ENCODE measurements at regions not wholly inside any gene's neighbourhood (a gene's known extent, or its start where the extent isn't known, plus 50 kb on each side); places are given as distances from the start of the nearest gene placed in this dataset.

DNA sequence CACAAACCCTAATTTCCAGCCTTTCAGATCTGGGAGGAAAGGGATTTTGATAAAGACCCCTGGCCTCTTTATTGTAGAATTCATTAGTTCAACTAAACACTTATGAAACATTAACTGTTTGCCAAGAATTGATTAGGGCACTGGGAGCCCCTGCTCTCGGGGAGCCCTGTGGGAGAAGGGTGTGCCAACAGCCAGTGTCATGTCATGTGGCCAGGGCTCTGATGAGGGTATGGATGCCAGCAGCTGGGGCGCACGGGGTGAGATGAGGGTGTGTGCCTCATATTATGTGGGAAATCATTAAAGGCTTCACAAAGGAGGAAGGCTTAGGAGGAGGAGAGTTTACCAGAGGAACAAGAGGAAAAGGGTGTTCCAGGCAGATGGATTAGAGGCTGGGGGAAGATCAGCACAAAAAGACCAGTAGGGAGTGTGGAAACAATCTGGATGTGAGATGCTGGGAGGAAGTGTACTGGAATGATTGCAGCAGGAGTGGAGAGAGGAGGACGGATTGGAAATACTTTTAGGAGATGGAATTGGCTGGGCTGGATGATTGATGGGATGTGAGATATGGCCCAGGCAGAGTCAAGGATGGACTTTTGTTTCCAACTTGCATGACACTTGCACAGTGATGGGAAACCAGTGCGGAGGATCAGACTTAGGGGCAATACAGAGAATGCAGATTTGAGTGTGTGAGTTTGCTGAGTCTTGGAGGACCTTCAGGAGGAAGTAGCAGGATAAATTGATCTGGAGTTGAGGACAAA, 137.8 kb downstream of the CSNK2A3 start:
- peaks cover 9% of the 10 kb centered on the region for H3K4me1 Mint-ChIP-seq (ENCODE audit: unreplicated experiment)
- H3K9me3 Mint-ChIP-seq (ENCODE audit: unreplicated experiment): no peaks in the 10 kb centered on the region
- H3K27me3 Mint-ChIP-seq (ENCODE audit: unreplicated experiment): peaks cover 37% of the 10 kb centered on the region
- DNase-seq (ENCODE audit: extremely low spot score, unreplicated experiment): peak; percentile 51
- TF ChIP-seq, protein P1, sequence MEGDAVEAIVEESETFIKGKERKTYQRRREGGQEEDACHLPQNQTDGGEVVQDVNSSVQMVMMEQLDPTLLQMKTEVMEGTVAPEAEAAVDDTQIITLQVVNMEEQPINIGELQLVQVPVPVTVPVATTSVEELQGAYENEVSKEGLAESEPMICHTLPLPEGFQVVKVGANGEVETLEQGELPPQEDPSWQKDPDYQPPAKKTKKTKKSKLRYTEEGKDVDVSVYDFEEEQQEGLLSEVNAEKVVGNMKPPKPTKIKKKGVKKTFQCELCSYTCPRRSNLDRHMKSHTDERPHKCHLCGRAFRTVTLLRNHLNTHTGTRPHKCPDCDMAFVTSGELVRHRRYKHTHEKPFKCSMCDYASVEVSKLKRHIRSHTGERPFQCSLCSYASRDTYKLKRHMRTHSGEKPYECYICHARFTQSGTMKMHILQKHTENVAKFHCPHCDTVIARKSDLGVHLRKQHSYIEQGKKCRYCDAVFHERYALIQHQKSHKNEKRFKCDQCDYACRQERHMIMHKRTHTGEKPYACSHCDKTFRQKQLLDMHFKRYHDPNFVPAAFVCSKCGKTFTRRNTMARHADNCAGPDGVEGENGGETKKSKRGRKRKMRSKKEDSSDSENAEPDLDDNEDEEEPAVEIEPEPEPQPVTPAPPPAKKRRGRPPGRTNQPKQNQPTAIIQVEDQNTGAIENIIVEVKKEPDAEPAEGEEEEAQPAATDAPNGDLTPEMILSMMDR (IDR thresholded peaks at IDR 0.05): no peak
- no peak overlapping the region for H3K27ac Mint-ChIP-seq (ENCODE audit: unreplicated experiment)
- no peaks in the 10 kb centered on the region for H3K36me3 Mint-ChIP-seq (ENCODE audit: unreplicated experiment)
- no peak overlapping the region for H3K4me3 Mint-ChIP-seq (ENCODE audit: unreplicated experiment)

DNA sequence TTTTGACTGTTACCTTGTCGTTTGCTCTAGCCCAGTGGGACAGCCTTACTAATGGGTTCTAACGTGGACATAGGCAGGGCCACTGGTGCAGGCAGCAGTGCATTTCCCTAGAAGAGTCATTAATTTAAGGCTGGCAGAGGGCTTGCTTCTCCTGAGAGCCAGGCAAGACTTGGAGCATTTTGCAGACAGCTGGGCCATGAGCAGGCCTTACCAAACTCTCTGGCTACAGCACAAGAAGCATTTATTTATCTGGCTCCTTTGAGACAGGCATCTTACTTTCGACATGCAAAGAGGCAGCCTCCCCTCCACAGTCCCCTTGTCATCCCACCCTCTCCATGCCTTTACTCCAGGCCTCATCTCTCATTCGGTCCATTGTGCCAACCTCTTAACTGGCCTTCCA, 139.9 kb downstream of the CSNK2A3 start:
- H3K9me3 Mint-ChIP-seq (ENCODE audit: unreplicated experiment): no peaks in the 10 kb centered on the region
- TF ChIP-seq, protein P1 (IDR thresholded peaks at IDR 0.05): no peak
- no peak overlapping the region for H3K4me3 Mint-ChIP-seq (ENCODE audit: unreplicated experiment)
- no peaks in the 10 kb centered on the region for H3K36me3 Mint-ChIP-seq (ENCODE audit: unreplicated experiment)
- peaks cover 36% of the 10 kb centered on the region for H3K27me3 Mint-ChIP-seq (ENCODE audit: unreplicated experiment)
- peaks cover 3% of the 10 kb centered on the region for H3K4me1 Mint-ChIP-seq (ENCODE audit: unreplicated experiment)
- no peak overlapping the region for H3K27ac Mint-ChIP-seq (ENCODE audit: unreplicated experiment)
- DNase-seq (ENCODE audit: extremely low spot score, unreplicated experiment): no peak

DNA sequence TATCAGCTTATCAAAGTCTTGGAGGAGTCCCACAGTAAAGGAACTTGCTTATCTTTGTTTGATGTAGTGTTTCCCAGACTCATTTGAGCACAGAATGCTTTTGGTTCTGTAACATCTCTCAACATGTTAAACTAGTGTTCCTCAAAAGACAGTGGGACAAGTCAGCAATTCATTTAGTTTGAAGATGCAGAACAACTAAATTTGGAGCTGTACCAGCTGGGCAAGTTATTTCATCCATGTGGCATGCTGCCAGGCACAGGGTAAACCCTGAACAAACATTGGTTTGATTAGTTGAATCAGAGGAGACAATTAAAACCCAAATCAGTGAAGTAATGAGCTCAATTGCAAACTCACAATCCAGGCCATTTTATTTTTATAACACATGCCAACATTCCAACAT, 141.2 kb downstream of the CSNK2A3 start:
- Mint-ChIP-seq H3K27me3 (ENCODE audit: unreplicated experiment) (peaks cover 43% of the 10 kb centered on the region), H3K27ac (ENCODE audit: unreplicated experiment) (no peak overlapping the region), H3K36me3 (ENCODE audit: unreplicated experiment) (no peaks in the 10 kb centered on the region), H3K4me1 (ENCODE audit: unreplicated experiment) (peaks cover 3% of the 10 kb centered on the region), H3K4me3 (ENCODE audit: unreplicated experiment) (no peak overlapping the region), H3K9me3 (ENCODE audit: unreplicated experiment) (no peaks in the 10 kb centered on the region)
- DNase-seq (ENCODE audit: extremely low spot score, unreplicated experiment): no peak
- TF ChIP-seq, protein P1 (IDR thresholded peaks at IDR 0.05): no peak

DNA sequence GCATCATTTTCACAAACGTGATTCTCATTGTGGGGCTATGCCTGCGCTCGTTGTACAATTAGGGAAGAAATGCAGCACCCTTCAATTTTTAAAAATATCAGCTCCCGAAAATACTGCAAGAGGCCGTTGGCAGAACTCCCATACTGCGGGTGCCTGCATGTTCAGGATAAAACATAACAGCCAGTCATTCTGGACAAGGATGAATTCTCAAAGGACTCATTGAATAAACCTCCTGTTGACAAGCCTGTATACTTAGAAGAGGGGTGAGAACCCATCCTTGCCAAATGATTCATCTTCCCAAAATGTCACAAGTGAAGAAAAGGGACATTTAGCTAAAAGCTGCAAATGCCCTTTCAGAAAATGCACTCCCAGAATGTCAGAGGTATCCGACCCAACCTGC, 141.9 kb downstream of the CSNK2A3 start:
- no peaks in the 10 kb centered on the region for H3K9me3 Mint-ChIP-seq (ENCODE audit: unreplicated experiment)
- peaks cover 3% of the 10 kb centered on the region for H3K4me1 Mint-ChIP-seq (ENCODE audit: unreplicated experiment)
- DNase-seq (ENCODE audit: extremely low spot score, unreplicated experiment): no peak
- H3K27me3 Mint-ChIP-seq (ENCODE audit: unreplicated experiment): peaks cover 50% of the 10 kb centered on the region
- H3K4me3 Mint-ChIP-seq (ENCODE audit: unreplicated experiment): no peak overlapping the region
- TF ChIP-seq, protein P1 (IDR thresholded peaks at IDR 0.05): no peak
- no peaks in the 10 kb centered on the region for H3K36me3 Mint-ChIP-seq (ENCODE audit: unreplicated experiment)
- H3K27ac Mint-ChIP-seq (ENCODE audit: unreplicated experiment): no peak overlapping the region

DNA sequence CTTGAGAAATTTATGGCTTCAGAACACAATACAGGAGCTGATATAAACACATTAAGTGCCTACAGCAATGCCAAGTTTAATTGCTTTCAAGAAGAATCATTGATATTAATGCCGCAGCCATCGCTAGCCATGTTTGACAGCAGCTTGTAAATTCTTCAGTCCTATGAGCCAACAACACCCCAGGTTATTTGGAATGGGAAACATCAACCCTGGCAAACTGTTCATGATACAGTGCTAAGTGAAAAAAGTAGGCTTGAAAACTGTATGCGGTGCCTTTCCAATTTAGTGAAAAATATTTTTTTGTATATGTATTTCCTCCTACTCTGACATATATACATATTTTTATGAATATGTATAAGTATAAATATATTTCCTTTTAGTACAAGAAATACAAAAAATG, 142.6 kb downstream of the CSNK2A3 start:
- Mint-ChIP-seq H3K27ac (ENCODE audit: unreplicated experiment) (no peak overlapping the region), H3K36me3 (ENCODE audit: unreplicated experiment) (no peaks in the 10 kb centered on the region), H3K27me3 (ENCODE audit: unreplicated experiment) (peaks cover 52% of the 10 kb centered on the region), H3K9me3 (ENCODE audit: unreplicated experiment) (no peaks in the 10 kb centered on the region), H3K4me3 (ENCODE audit: unreplicated experiment) (no peak overlapping the region), H3K4me1 (ENCODE audit: unreplicated experiment) (peaks cover 3% of the 10 kb centered on the region)
- TF ChIP-seq, protein P1 (IDR thresholded peaks at IDR 0.05): no peak
- no peak for DNase-seq (ENCODE audit: extremely low spot score, unreplicated experiment)

All from osteocyte (in vitro differentiated cells).